ENCODE measurements at regions not wholly inside any gene's neighbourhood (a gene's known extent, or its start where the extent isn't known, plus 50 kb on each side); places are given as distances from the start of the nearest gene placed in this dataset.
A peak's percentile ranks its signal among the peaks of the same experiment; 100 is the strongest.
"Not testable (repeated sequence)": the region's sequence is repeated elsewhere in the genome, so short reads cannot be mapped to it uniquely, and the experiment has no call there.

DNA sequence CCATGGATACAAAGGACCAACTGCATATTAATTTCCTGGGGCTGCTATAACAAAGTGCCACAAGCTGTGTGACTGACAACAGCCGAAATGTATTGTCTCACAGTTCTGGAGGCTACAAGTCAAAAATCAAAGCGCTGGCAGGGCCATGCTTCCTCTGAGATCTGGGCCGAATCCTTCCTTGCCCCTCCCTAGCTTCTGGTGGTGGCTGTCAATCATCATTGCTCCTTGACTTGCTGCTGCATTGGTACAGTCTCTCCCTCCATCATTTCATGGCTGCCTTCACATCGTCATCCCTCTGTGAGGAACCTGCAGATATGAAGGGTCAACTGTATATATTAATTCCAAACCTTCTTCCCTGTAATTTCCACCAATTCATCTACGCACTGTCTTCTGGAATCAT, 118.3 kb downstream of the EXOC5 start:
- DNase-seq (ENCODE audit: low read depth) = no peak

DNA sequence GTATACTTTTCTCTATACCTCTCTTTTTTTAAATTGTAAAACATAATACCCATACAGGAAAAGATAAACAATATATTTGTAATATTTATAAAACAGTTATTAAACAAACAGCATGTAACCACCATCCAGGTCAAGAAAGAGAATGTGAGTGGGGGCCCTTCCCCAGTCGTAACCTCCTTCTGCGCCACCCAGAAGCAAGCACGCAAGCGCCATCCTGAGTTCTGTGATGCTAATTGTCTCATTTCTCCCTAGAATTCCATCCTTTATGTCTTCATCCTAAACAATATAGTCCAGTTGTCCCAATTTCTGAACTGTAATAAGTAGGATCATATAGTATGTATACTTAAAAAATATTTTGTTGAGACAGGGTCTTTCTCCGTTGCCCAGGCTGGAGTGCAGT, 129.5 kb downstream of the EXOC5 start:
- no peak for DNase-seq (ENCODE audit: low read depth)

DNA sequence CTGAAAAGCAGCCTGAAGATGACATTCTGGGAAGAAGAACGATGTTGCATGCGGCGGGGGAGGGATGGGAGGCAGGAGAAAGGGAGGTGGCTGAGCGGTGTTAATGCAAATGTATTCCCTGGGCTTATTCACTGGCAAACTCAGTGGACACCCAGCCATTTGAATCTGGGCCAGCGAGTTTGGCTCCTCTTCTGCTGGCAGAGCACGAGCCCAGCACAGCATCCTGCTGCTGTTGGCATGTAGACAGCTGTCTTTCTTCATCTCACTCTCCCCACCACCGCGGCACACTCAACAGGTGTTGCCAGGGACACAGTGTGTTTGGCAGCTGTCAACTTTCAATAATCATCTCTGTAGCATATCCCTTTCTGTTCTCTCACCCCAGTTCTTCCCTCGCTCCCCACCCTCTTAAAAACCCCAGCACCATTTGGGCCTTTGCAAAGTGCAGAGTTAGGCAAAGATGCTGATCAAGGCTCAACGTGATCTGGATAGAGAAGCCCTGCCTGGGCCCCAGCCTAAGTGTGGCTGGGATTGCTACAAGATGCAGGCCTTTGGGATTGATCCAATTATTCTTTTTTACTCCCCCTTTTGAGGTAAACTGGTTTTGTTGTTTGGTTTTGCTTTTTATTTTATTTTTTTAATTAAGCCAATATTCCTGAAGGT, 131.9 kb downstream of the EXOC5 start:
- no peak for DNase-seq (ENCODE audit: low read depth)

DNA sequence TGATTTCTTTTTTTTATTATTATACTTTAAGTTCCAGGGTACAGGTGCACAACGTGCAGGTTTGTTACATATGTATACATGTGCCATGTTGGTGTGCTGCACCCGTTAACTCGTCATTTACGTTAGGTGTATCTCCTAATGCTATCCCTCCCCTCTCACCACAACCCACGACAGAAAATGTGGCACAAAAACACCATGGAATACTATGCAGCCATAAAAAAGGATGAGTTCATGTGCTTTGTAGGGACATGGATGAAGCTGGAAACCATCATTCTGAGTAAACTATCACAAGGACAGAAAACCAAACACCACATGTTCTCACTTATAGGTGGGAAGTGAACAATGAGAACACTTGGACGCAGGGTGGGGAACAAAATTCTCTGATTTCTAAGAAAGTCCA, 140.9 kb downstream of the EXOC5 start:
- DNase-seq (ENCODE audit: low read depth) = not testable (repeated sequence)

DNA sequence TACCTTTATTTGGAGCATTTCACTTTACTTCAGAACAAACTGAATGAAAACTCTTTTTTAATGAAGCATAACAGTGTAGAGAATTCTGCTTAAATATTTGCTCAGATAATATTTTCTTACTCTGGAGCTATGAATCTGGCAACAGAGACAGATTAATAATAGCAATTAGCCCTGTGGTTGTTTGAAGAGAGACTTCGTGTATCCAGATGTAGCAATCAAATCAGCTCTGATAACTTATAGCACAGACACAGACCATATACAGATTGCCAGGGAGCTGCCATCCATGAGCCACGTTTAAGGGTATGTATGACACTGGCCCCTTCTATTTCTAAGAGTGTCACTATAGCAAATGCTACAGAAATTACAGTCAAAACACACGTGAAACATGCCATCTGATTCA, 146.6 kb downstream of the EXOC5 start:
- DNase-seq (ENCODE audit: low read depth) = no peak

DNA sequence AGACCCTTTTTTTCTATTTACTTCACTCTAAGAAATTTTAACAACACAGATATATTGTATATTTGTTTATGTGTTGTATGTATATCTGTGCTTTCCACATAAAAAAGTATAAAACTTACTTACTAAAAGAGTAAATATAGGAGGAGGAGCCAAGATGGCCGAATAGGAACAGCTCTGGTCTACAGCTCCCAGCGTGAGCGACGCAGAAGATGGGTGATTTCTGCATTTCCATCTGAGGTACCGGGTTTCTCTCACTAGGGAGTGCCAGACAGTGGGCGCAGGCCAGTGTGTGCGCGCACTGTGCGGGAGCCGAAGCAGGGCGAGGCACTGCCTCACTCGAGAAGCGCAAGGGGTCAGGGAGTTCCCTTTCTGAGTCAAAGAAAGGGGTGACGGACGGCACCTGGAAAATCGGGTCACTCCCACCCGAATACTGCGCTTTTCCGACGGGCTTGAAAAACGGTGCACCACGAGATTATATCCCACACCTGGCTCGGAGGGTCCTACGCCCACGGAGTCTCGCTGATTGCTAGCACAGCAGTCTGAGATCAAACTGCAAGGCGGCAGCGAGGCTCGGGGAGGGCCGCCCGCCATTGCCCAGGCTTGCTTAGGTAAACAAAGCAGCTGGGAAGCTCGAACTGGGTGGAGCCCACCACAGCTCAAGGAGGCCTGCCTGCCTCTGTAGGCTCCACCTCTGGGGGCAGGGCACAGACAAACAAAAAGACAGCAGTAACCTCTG, 156.5 kb downstream of the EXOC5 start:
- DNase-seq (ENCODE audit: low read depth) = not testable (repeated sequence)

DNA sequence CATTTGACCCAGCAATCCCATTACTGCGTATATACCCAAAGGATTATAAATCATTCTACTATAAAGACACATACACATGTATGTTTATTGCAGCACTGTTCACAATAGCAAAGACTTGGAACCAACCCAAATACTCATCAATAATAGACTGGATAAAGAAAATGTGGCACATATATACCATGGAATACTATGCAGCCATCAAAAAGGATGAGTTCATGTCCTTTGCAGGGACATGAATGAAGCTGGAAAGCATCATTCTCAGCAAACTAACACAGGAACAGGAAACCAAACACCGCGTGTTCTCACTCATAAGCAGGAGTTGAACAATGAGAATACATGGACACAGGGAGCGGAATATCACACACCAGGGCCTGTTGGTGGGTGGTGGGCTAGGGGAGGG, 158.3 kb downstream of the EXOC5 start:
- not testable (repeated sequence) for DNase-seq (ENCODE audit: low read depth)

DNA sequence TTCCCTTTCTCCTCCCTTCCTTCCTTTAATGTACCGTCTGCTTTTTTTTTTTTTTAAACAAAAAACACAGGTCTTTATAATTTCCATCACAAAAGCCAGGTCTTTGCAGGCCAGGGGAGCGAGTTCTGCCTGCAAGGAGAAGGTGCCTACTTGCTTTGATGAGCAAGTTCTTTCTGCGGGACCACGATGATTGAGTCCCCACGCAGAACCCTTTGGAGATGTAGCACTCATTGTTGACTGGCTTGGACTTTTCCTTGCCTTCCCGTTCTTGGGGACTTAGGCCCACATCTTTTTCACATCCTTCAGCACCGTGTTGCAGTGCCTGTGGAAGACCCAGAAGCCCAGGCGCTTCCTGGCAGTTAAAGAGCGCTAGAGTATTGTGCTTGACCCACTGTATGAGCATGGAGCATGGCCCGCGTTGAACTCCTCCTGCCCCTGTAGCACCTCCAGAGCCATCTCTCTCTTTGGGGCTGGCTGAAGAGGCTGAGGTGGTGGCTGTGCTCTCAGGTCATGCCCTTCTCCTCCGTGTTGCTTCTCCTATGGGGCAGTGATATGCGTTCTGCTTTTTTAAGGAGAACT, 177.6 kb downstream of the EXOC5 start:
- no peak for DNase-seq (ENCODE audit: low read depth)

DNA sequence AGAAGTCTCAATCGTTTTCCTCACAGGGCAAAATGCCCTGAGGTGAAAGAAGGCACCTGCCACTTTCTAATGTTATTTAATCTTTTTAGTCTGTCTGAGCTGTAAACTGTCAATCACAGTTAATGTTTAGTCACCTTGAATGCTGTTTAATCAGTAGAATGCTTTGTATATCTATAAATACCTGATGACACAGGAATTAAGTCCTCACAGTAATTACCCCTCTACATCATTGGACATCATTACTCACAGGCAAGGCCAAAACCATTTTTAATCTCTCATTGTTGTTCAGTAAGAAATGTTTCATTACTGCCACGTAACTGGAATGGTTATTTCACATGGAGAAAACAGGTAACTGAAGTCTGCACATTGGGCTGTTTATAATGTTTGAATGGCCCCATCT, 178.8 kb downstream of the EXOC5 start:
- no peak for DNase-seq (ENCODE audit: low read depth)

DNA sequence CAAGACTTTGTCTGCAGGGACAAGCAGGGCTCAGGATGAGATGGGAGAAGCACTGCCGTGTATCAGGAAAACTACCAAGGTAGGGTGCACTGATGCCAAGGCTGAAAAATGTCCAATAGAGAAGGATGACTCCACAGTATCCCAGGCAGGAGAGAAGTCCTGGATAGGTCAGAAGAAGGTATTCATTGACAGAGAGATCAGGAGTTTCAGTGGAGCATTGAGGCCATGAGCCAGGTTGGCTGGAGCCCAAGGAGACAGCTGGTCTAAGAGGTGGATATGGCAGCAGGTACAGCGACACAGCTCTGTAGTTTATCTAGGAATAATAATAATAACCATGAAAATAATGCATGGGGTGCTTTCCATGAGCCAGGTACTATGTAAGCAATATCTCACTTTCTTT, 180.9 kb downstream of the EXOC5 start:
- no peak for DNase-seq (ENCODE audit: low read depth)

DNA sequence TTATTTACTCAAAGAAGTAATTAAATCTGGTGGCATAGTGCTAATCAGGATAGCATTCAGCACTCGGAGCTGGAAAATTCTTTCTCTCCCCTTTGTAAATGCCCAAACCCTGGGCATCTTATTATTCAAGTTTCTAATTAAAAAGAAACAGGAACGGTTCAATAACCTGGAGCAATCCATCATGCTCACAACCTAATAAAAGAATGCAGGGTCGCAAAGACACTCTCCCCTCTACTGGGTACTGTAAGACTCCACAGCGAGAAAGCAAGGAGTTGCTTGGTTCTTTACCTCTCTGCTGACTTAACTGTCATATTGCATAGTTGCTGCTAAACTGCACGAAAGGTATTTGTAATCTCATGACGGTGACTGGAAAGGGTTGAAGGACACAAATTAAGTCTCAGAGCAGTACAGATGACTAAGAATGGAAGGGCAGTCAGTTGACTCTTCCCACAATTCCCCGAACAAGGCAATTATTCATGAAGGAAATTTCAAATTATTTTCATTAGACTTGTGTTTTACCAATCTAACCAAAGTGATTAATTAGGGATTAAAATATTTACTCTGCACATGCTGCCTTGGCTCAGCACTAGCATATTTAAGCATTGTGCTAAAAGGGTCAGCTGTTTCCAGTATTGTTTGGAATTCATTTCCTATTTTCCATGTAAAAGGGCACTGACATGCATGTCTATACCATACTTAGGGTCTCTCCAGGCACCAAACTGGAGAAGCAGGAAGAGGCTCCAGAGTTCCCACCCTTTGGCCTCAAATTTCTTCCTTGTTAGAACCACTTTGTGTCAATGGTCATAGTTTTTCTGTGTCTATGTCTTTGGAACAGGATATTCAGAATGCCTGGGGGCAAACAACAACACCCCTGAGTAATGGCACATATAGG, 182.2 kb downstream of the EXOC5 start:
- no peak for DNase-seq (ENCODE audit: low read depth)

DNA sequence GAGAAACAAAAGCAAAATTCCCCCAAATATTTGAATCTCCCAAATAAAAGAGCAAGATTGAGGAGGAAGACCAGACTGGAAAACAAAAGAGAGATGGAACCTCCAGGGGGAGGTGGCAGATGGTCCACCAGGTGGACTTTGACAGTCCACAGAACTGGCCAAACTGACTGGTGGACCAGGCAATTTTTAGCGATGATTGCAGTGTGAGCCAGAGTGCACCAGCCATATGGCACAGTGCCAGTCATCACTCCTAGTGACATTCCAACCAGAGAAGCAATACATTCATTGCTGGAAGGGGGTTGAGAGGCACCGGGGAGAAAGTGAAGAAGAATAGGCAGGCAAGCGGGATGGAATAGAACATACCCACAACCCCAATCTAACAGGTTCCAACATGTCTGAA, 182.9 kb downstream of the EXOC5 start:
- no peak for DNase-seq (ENCODE audit: low read depth)

DNA sequence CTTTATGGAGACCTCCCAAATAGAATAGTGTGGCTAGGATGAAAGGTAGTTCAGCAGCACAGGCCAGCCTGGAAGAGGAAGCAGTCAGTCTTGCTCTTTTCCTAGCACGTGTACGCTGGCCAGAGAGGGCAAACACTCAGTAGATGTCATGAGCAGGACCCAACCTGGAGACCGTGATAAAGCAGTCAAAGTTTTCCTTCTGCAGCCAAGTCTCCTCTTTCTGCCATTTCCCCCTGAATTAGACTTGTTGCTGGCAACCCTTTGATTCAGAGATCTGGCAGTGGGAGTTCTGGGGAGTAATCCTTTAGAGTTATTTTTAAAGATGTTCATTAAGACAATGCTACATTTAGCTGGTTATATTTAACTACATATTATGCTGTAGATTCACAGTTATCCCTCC, 183.7 kb downstream of the EXOC5 start:
- DNase-seq (ENCODE audit: low read depth) = no peak

DNA sequence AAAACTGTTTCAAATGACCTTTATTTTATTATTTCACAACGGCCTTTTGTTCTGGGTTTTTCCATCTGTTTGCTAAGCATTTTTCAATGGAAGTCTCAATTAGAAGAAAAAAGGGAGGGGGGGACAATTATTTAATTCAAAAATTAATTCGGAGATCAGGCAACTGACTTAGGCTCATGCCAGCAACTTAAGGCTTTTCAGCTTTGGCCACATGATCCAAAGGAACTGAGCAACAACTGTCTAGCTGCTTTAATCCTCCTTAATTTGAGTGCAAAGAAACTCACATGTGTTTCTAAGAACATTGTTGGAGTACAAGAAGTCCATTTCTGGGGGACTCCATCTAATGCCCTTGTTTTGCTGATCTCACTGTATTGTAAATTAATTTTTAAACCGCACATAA, 188.0 kb downstream of the EXOC5 start:
- DNase-seq (ENCODE audit: low read depth) = no peak

DNA sequence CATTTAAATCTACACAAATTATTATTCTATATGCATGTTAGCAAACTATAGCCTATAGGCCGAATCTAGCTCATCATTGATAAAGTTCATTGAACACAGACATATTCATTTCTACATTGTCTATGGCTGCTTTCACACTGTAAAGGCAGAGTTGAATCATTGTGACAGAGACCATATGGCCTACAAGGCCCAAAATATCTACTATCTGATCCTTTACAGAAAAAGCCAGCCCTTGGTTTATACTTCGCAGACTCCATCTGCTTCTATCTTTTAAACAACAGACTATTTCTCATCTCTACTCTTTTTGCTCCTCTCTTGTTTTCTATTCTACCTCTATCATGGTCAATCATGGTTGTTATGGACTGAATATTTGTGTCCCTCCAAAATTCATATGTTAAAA, 190.7 kb downstream of the EXOC5 start:
- DNase-seq (ENCODE audit: low read depth) = no peak

DNA sequence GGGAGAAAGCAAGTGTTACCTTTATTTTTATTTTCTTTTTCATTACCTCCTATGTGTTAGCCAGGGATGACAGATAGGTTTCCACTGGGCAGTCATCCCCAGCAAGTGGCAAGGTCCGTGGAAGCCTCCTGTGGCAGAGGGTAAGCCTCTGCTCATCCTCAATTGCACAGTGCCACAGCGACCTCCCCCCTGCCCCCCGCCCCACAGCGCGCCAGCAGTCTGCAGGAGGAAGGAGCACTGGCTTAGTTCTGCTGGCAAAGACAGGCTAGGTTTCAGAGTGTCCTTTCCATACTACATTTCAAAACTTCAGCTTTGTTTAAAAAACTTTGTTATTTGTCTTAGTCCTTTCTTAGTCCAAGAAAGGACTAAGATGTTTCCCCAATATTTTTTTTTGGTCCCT, 194.7 kb downstream of the EXOC5 start:
- DNase-seq (ENCODE audit: low read depth) = no peak

DNA sequence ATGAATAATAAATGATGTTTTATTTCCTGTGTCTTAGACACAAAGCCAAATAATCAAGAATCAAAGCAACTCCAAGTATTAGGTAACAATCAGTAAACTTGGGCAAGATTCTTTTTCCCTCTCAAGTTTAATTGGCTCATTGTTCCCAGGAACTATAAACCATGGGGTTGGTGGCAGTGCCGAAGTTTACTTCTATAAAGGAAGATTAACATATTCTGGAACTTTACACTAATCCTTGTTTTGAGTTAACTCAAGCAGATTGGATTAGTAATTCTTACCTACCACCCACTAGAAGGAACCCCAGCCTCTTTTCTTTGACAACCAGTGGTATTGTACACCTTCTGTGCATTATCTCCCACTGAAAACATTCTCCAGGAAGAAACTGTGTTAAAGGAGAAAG, 197.1 kb downstream of the EXOC5 start:
- DNase-seq (ENCODE audit: low read depth) = no peak

DNA sequence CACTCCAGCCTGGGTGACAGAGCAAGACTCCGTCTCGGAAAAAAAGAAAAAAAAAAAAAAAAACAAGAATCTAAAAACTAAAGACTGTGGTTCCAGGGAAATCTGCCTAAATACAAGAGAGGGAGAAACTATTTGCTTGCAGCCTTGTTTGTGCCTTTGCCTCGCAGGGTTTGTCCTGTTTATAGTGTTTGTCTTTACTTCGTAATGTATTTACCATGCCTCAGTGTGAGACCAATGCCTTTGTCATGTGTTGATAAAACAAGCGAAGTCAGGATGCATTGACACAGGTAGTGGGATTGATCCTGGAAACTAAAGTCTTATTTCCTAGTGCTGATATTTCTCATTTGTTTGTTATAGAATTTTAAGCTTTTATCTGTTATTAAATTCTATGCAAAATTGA, 199.0 kb downstream of the EXOC5 start:
- no peak for DNase-seq (ENCODE audit: low read depth)

DNA sequence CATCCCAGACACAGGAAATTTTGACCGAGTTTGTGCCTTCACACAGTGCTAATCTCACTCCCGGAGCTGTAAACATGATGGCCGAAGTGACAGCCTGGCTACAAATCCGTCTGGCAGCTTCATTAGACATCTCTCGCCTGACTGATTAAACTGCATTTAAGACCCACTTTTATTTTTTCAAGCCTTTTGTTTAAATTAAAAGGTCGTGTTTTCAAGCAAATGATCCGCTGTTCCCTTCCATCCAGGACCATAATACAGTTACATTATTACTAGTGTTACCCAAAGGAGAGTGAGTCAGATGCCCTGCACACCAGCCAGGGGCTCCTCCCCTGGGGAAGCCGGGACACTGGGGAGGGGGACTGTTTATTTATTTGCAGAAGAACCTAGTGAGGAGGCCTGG, 200.2 kb downstream of the EXOC5 start:
- no peak for DNase-seq (ENCODE audit: low read depth)

DNA sequence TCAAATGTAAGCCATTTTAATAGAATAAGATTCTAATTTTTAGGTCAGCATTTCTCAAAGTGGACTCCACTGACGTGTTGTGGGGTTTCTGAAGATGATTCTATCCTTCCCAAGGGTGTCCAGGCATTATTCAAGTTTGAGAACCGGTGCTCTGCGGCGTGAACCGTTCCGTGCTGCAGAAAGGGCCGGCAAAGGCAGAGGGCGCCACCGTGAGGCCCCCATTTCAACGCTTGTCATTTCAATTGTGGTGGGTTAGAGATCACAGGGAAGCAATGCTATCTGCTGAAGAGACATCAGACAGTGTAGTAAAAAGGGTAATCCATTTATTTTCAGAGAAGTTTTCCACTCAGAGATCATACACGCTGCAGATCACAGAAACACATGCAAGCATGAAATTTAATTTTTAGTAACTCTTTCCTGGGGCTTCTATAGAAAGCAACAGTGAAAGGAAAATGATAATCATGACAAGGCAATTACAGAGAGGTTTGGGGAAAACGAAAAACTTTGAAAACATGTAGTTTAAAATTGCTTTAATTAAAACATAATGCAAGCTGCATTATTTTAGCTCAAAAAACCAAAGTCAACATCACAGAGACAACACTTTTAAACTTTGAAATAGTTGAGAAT, 201.7 kb downstream of the EXOC5 start:
- DNase-seq (ENCODE audit: low read depth) = peak; percentile 37

DNA sequence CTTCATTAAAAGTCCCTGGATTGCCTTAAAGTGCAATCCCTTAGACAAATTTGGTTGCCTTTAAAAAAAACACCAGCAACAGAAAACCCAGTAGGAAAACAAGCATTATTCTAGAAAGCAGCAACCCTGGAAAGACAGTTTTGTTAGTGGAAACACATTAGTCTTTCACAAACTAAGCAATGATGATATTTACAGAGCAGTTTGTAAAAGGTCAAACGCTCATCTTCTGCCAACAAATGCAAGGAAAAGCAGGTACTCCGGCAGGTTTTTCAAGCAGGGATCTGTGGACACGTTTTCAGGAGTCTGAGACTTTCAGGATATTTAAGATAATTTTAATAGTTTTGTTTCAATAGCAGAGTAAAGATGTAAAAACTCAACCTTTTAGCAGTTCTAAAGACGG, 202.2 kb downstream of the EXOC5 start:
- DNase-seq (ENCODE audit: low read depth) = no peak

DNA sequence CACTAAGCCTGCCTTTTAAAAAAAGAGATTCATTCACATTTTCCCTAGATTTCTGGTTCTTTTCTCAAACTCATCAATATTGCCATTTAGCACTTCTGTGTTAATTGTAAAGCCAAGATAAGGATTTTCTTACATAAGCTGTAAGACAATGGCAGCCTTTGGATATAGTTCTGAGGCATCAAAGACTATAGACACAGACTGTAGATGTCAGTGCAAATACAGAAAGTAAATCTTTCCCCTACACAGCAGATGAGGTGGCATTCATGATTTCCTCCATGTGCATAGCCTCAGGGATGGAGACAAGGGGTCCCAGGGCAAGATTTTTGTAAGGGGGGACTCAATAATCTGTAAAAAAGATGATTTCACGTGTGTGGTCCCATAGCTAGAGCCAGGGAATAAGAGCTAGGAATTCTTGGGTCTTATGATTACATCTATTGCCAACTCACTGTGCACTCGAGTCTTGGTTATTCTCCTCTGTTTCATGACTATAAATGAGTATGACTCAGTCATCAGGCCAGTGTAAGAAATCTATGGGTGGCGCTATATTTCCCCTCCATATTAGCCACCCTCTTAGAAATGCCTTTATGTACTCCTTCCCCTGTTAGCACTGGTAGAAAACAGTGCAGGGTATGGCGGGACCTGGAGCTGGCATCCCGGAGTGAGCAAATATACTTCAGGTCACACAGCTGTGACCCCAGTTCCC, 207.5 kb downstream of the EXOC5 start:
- DNase-seq (ENCODE audit: low read depth) = no peak

All from activated T-cell treated with anti-CD3 and anti-CD28 coated beads for 48 hours (primary cell).